Liver (tissue), 8 donors: ENCODE measurements at regions not wholly inside any gene's neighbourhood (a gene's known extent, or its start where the extent isn't known, plus 50 kb on each side); places are given as distances from the start of the nearest gene placed in this dataset.

Experiments
- DNase-seq: peaks from one replicate; pipeline ENCODE4 v3.0.0-alpha.2; 2017; ENCODE audit warnings: low spot score
- H3K27ac ChIP-seq, 2 donors: one replicate each; pipeline ENCODE4 v1.7.0; 2013; ENCODE audit warnings: inconsistent platforms in 2 of 2, low read length in 2 of 2, control low read depth in 1 of 2, low read depth in 1 of 2, mild to moderate bottlenecking in 1 of 2
- H3K27me3 ChIP-seq, 4 donors: one replicate each; pipeline versions ENCODE4 v1.6.1 to v1.7.0; 2013; ENCODE audit warnings: low read length in 3 of 4, inconsistent platforms in 1 of 4, mild to moderate bottlenecking in 1 of 4, moderate library complexity in 1 of 4; ENCODE audit not compliant: control insufficient read depth in 4 of 4, insufficient read depth in 4 of 4
- H3K36me3 ChIP-seq, 4 donors: one replicate each; pipeline versions ENCODE4 v1.6.1 to v1.7.0; 2013; ENCODE audit warnings: low read length in 3 of 4, mild to moderate bottlenecking in 3 of 4, low read depth in 1 of 4, moderate library complexity in 1 of 4; ENCODE audit not compliant: control insufficient read depth in 4 of 4, insufficient read depth in 3 of 4
- H3K4me1 ChIP-seq, 4 donors: one replicate each; pipeline versions ENCODE4 v1.6.1 to v1.7.0; 2013; ENCODE audit warnings: low read length in 3 of 4, mild to moderate bottlenecking in 3 of 4, moderate library complexity in 1 of 4; ENCODE audit not compliant: control insufficient read depth in 4 of 4, insufficient read depth in 4 of 4
- H3K4me3 ChIP-seq, 3 donors: one replicate each; pipeline versions ENCODE4 v1.6.1 to v1.7.0; 2013; ENCODE audit warnings: low read length in 3 of 3, control low read depth in 1 of 3, low read depth in 1 of 3, mild to moderate bottlenecking in 1 of 3
- H3K9ac ChIP-seq, 2 donors: one replicate each; pipeline ENCODE4 v1.7.0; 2013; ENCODE audit warnings: low read length in 2 of 2, mild to moderate bottlenecking in 2 of 2, moderate library complexity in 2 of 2, control low read depth in 1 of 2, low read depth in 1 of 2
- H3K9me3 ChIP-seq, 4 donors: one replicate each; pipeline versions ENCODE4 v1.6.1 to v1.7.0; 2013; ENCODE audit warnings: low read length in 3 of 4; ENCODE audit not compliant: control insufficient read depth in 4 of 4
- EGR1 ChIP-seq, 2 donors: IDR thresholded peaks; 2 replicates each; pipeline ENCODE4 v1.6.1; 2016 to 2018; ENCODE audit warnings: antibody characterized with exemption in 2 of 2, low read depth in 2 of 2
- FOXA1 ChIP-seq: IDR thresholded peaks from 2 replicates; pipeline ENCODE4 v1.6.1; 2016; ENCODE audit warnings: antibody characterized with exemption
- FOXA2 ChIP-seq: IDR thresholded peaks from 2 replicates; pipeline ENCODE4 v1.6.1; 2016; ENCODE audit warnings: antibody characterized with exemption
- GABPA ChIP-seq, 2 donors: IDR thresholded peaks in 1 of 2; conservative IDR thresholded peaks in 1 of 2; 2 replicates each; pipeline ENCODE4 v1.6.1; 2016; ENCODE audit warnings: antibody characterized with exemption in 2 of 2, mild to moderate bottlenecking in 1 of 2, moderate library complexity in 1 of 2
- HNF4A ChIP-seq, 2 donors: conservative IDR thresholded peaks; 2 replicates each; pipeline ENCODE4 v1.6.1; 2016; ENCODE audit warnings: antibody characterized with exemption in 2 of 2, mild to moderate bottlenecking in 2 of 2
- JUND ChIP-seq, 2 donors: IDR thresholded peaks; 2 replicates each; pipeline ENCODE4 v1.6.1; 2016; ENCODE audit warnings: antibody characterized with exemption in 2 of 2
- NR2F2 ChIP-seq: IDR thresholded peaks from 2 replicates; pipeline ENCODE4 v1.6.1; 2016; ENCODE audit warnings: antibody characterized with exemption
- RAD21 ChIP-seq, 2 donors: IDR thresholded peaks; 2 replicates each; pipeline ENCODE4 v1.6.1; 2016; ENCODE audit warnings: antibody characterized with exemption in 2 of 2, mild to moderate bottlenecking in 2 of 2
- RXRA ChIP-seq, 2 donors: IDR thresholded peaks; 2 replicates each; pipeline ENCODE4 v1.6.1; 2017 to 2018; ENCODE audit warnings: antibody characterized with exemption in 2 of 2, mild to moderate bottlenecking in 1 of 2
- SP1 ChIP-seq: IDR thresholded peaks from 2 replicates; pipeline ENCODE4 v1.6.1; 2018; ENCODE audit warnings: antibody characterized with exemption, mild to moderate bottlenecking
- TAF1 ChIP-seq: conservative IDR thresholded peaks from 2 replicates; pipeline ENCODE4 v1.6.1; 2016; ENCODE audit warnings: antibody characterized with exemption, mild to moderate bottlenecking
- YY1 ChIP-seq: IDR thresholded peaks from 2 replicates; pipeline ENCODE4 v1.6.1; 2016; ENCODE audit warnings: antibody characterized with exemption, mild to moderate bottlenecking
- WGBS: extraction: QIAGEN DNeasy Blood & Tissue Kit; methylation state at CpG from one replicate; pipeline ENCODE4 v1.1.7; 2013; 5-methylcytosine and 5-hydroxymethylcytosine counted together
- TF ChIP-seq, protein P1 (sequence below): IDR thresholded peaks from 2 replicates; pipeline ENCODE4 v1.6.1; 2016; ENCODE audit warnings: antibody characterized with exemption
- TF ChIP-seq, protein P2 (sequence below): fragments of 150-350 bp; IDR thresholded peaks from 2 replicates; pipeline ENCODE4 v1.5.1; 2017; ENCODE audit warnings: improper control_type of control experiment, low read depth, low read length; ENCODE audit not compliant: missing input control
- TF ChIP-seq, protein P3 (sequence below): IDR thresholded peaks from 2 replicates; pipeline ENCODE4 v1.6.1; 2016; ENCODE audit warnings: antibody characterized with exemption
- TF ChIP-seq, protein P4 (sequence below): IDR thresholded peaks from 2 replicates; pipeline ENCODE4 v1.6.1; 2016; ENCODE audit warnings: antibody characterized with exemption
- TF ChIP-seq, protein P5 (sequence below): IDR thresholded peaks from 2 replicates; pipeline ENCODE4 v1.6.1; 2016; ENCODE audit warnings: antibody characterized with exemption, mild to moderate bottlenecking
- donor health status: healthy.
- donor health status: healthy.
- donor health status: healthy.
- donor health status: healthy.
- donor health status: healthy.

DNA sequence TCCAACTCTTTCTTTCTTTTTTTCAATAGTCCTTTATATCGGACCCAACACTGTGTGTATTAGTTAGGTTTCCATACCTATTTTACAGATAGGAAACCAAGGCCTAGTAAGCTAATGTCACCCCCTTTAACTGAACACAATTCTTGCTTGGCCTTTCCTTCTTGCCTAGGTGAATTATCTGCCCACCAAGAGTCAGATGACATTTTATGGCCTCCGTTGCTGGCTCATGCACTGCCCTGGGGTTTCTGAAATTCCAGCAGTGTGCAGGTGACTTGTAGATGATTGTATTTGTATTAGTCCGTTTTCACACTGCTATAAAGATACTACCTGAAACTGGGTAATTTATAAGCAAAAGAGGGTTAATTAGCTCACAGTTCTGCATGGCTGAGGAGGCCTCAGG lies 293.8 kb downstream of the GAS1 start:
- no peak overlapping the region for H3K4me3 ChIP-seq
- H3K27ac ChIP-seq: no peak overlapping the region
- no peak overlapping the region for H3K9ac ChIP-seq
- no peaks in the 10 kb centered on the region for H3K36me3 ChIP-seq
- WGBS: 55% methylated on average over 3 of the region's 3 CpGs
- peaks cover 0 to 2% (median 0%) of the 10 kb centered on the region in 4 donors for H3K27me3 ChIP-seq
- no peaks in the 10 kb centered on the region for H3K9me3 ChIP-seq
- no peak for TF ChIP-seq JUND (IDR thresholded peaks at IDR 0.05)
- TF ChIP-seq EGR1 (IDR thresholded peaks at IDR 0.05; ENCODE audit: low read depth in 2 of 2): no peak
- no peak for TF ChIP-seq SP1
- no peak for TF ChIP-seq RXRA (IDR thresholded peaks at IDR 0.05)
- TF ChIP-seq, protein P1, sequence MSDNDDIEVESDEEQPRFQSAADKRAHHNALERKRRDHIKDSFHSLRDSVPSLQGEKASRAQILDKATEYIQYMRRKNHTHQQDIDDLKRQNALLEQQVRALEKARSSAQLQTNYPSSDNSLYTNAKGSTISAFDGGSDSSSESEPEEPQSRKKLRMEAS: no peak
- TF ChIP-seq TAF1: no peak
- TF ChIP-seq, protein P2, sequence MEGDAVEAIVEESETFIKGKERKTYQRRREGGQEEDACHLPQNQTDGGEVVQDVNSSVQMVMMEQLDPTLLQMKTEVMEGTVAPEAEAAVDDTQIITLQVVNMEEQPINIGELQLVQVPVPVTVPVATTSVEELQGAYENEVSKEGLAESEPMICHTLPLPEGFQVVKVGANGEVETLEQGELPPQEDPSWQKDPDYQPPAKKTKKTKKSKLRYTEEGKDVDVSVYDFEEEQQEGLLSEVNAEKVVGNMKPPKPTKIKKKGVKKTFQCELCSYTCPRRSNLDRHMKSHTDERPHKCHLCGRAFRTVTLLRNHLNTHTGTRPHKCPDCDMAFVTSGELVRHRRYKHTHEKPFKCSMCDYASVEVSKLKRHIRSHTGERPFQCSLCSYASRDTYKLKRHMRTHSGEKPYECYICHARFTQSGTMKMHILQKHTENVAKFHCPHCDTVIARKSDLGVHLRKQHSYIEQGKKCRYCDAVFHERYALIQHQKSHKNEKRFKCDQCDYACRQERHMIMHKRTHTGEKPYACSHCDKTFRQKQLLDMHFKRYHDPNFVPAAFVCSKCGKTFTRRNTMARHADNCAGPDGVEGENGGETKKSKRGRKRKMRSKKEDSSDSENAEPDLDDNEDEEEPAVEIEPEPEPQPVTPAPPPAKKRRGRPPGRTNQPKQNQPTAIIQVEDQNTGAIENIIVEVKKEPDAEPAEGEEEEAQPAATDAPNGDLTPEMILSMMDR: no peak
- TF ChIP-seq, protein P3, sequence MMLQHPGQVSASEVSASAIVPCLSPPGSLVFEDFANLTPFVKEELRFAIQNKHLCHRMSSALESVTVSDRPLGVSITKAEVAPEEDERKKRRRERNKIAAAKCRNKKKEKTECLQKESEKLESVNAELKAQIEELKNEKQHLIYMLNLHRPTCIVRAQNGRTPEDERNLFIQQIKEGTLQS: no peak
- no peak for TF ChIP-seq YY1
- TF ChIP-seq, protein P4, sequence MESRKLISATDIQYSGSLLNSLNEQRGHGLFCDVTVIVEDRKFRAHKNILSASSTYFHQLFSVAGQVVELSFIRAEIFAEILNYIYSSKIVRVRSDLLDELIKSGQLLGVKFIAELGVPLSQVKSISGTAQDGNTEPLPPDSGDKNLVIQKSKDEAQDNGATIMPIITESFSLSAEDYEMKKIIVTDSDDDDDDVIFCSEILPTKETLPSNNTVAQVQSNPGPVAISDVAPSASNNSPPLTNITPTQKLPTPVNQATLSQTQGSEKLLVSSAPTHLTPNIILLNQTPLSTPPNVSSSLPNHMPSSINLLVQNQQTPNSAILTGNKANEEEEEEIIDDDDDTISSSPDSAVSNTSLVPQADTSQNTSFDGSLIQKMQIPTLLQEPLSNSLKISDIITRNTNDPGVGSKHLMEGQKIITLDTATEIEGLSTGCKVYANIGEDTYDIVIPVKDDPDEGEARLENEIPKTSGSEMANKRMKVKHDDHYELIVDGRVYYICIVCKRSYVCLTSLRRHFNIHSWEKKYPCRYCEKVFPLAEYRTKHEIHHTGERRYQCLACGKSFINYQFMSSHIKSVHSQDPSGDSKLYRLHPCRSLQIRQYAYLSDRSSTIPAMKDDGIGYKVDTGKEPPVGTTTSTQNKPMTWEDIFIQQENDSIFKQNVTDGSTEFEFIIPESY: no peak
- no peak for TF ChIP-seq NR2F2
- TF ChIP-seq HNF4A (conservative IDR thresholded peaks at IDR 0.05): no peak
- TF ChIP-seq FOXA1: no peak
- TF ChIP-seq, protein P5, sequence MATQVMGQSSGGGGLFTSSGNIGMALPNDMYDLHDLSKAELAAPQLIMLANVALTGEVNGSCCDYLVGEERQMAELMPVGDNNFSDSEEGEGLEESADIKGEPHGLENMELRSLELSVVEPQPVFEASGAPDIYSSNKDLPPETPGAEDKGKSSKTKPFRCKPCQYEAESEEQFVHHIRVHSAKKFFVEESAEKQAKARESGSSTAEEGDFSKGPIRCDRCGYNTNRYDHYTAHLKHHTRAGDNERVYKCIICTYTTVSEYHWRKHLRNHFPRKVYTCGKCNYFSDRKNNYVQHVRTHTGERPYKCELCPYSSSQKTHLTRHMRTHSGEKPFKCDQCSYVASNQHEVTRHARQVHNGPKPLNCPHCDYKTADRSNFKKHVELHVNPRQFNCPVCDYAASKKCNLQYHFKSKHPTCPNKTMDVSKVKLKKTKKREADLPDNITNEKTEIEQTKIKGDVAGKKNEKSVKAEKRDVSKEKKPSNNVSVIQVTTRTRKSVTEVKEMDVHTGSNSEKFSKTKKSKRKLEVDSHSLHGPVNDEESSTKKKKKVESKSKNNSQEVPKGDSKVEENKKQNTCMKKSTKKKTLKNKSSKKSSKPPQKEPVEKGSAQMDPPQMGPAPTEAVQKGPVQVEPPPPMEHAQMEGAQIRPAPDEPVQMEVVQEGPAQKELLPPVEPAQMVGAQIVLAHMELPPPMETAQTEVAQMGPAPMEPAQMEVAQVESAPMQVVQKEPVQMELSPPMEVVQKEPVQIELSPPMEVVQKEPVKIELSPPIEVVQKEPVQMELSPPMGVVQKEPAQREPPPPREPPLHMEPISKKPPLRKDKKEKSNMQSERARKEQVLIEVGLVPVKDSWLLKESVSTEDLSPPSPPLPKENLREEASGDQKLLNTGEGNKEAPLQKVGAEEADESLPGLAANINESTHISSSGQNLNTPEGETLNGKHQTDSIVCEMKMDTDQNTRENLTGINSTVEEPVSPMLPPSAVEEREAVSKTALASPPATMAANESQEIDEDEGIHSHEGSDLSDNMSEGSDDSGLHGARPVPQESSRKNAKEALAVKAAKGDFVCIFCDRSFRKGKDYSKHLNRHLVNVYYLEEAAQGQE: no peak
- TF ChIP-seq RAD21 (IDR thresholded peaks at IDR 0.05): no peak
- no peak for TF ChIP-seq GABPA (IDR thresholded peaks at IDR 0.05 in 1 of 2, conservative IDR thresholded peaks at IDR 0.05 in 1 of 2)
- H3K4me1 ChIP-seq: no peaks in the 10 kb centered on the region
- DNase-seq: no peak

DNA sequence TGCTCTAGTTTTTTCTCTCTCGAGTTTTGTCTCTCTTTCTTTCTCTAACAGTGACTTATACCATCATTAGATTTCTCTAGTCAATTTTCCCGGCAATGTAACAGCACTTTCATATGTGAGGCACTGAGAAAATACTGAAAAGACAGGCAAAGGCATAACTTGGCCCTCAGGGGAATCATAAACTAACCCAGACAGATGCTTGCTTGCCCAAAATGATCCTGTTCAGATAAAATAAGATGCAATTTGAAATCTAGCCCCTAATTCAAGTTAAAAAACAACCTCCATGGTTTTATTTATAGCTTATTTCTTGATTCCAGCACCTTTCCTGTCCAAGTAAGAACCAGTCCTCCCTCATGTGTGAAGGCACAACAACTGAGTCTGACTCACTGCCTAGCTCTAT lies 294.6 kb downstream of the GAS1 start:
- Histone ChIP-seq H3K27me3 (peaks cover 0 to 2% (median 0%) of the 10 kb centered on the region in 4 donors), H3K4me3 (no peak overlapping the region), H3K4me1 (no peaks in the 10 kb centered on the region), H3K9ac (no peak overlapping the region), H3K9me3 (no peaks in the 10 kb centered on the region), H3K27ac (no peak overlapping the region), H3K36me3 (no peaks in the 10 kb centered on the region)
- DNase-seq: no peak
- 85% methylated on average over 2 of the region's 2 CpGs for WGBS
- TF ChIP-seq, protein P5: no peak
- TF ChIP-seq GABPA (IDR thresholded peaks at IDR 0.05 in 1 of 2, conservative IDR thresholded peaks at IDR 0.05 in 1 of 2): no peak
- no peak for TF ChIP-seq NR2F2
- TF ChIP-seq YY1: no peak
- TF ChIP-seq, protein P2: no peak
- TF ChIP-seq, protein P3: no peak
- TF ChIP-seq FOXA2: no peak
- TF ChIP-seq TAF1: no peak
- no peak for TF ChIP-seq SP1
- TF ChIP-seq RXRA (IDR thresholded peaks at IDR 0.05): no peak
- TF ChIP-seq HNF4A (conservative IDR thresholded peaks at IDR 0.05): no peak
- TF ChIP-seq JUND (IDR thresholded peaks at IDR 0.05): no peak
- TF ChIP-seq RAD21 (IDR thresholded peaks at IDR 0.05): no peak
- no peak for TF ChIP-seq EGR1 (IDR thresholded peaks at IDR 0.05; ENCODE audit: low read depth in 2 of 2)
